KMS-11 (cell line): ENCODE measurements at regions not wholly inside any gene's neighbourhood (a gene's known extent, or its start where the extent isn't known, plus 50 kb on each side); places are given as distances from the start of the nearest gene placed in this dataset.

Source experiments
- H2AFZ ChIP-seq: fragments of 200-600 bp; sonication (generic); 2 replicates; pipeline ENCODE4 v1.6.1; 2016; ENCODE audit warnings: antibody characterized with exemption, mixed run types, low read depth
- H3K27ac ChIP-seq: fragments of 200-600 bp; sonication (generic); 2 replicates; pipeline ENCODE4 v1.6.1; 2016; ENCODE audit warnings: mild to moderate bottlenecking, mixed run types
- H3K27me3 ChIP-seq: fragments of 200-600 bp; sonication (generic); 2 replicates; pipeline ENCODE4 v1.6.1; 2017; ENCODE audit warnings: mild to moderate bottlenecking, low read depth, mixed run types, moderate library complexity; ENCODE audit not compliant: insufficient read depth
- H3K36me3 ChIP-seq: fragments of 200-600 bp; sonication (generic); 2 replicates; pipeline ENCODE4 v1.6.1; 2017; ENCODE audit warnings: mild to moderate bottlenecking, mixed run types; ENCODE audit not compliant: insufficient read depth
- H3K4me1 ChIP-seq: fragments of 200-600 bp; sonication (generic); 2 replicates; pipeline ENCODE4 v1.6.1; 2016; ENCODE audit warnings: mild to moderate bottlenecking, low read depth, mixed run types; ENCODE audit not compliant: poor library complexity, severe bottlenecking
- H3K4me2 ChIP-seq: fragments of 200-600 bp; sonication (generic); 2 replicates; pipeline ENCODE4 v1.7.0; 2016; ENCODE audit warnings: mild to moderate bottlenecking, mixed run types
- H3K4me3 ChIP-seq: fragments of 200-600 bp; sonication (generic); IDR thresholded peaks from 2 replicates; pipeline ENCODE4 v1.6.1; 2017; ENCODE audit warnings: low read depth, low read length, mixed read lengths; ENCODE audit not compliant: insufficient read depth
- H3K79me2 ChIP-seq: fragments of 200-600 bp; sonication (generic); 2 replicates; pipeline ENCODE4 v1.6.1; 2016; ENCODE audit warnings: low read depth, mixed run types; ENCODE audit not compliant: insufficient read depth
- H3K9ac ChIP-seq: fragments of 200-600 bp; sonication (generic); 2 replicates; pipeline ENCODE4 v1.6.1; 2016; ENCODE audit warnings: mild to moderate bottlenecking, mixed run types
- H4K20me1 ChIP-seq: fragments of 200-600 bp; sonication (generic); 2 replicates; pipeline ENCODE4 v1.6.1; 2016; ENCODE audit warnings: mild to moderate bottlenecking, mixed run types; ENCODE audit not compliant: insufficient read depth
- TF ChIP-seq, protein P1 (sequence below): fragments of 200-600 bp; sonication (generic); conservative IDR thresholded peaks from 2 replicates; pipeline ENCODE4 v1.6.1; 2017; ENCODE audit warnings: low read depth, mild to moderate bottlenecking, antibody characterized with exemption, low read length, moderate library complexity, mixed read lengths

DNA sequence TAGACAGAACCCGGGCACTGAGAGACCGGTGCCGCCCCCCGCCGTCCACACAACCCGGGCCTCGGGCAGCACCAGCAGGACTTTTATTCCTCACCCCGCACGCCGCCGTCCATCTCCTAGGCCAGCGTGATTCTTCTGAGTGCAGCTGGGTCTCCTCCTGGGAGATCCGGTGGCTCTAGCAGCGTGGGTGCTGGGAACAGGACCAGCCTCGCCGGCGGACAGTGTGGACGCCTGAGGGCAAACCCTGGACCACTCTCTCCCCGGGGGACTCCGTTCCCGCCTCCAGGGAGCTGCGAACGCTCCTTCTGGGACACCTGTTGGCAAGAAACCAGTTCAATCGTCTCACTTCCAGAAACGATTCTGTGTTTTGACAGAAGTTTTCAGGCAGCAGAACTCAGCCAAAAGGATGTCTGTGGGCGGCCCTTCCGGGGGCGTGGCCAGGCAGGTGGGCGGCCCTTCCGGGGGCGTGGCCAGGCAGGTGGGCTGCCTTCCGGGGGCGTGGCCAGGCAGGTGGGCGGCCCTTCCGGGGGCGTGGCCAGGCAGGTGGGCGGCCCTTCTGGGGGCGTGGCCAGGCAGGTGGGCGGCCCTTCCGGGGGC, 130.7 kb downstream of the DLL1 start:
- Histone ChIP-seq H3K27ac (no peak overlapping the region), H3K9ac (no peak overlapping the region), H3K27me3 (0 out of 2 replicates have a peak, but pooled peaks cover 3% of the 10 kb centered on the region), H4K20me1 (no peaks in the 10 kb centered on the region), H3K4me2 (no peak overlapping the region), H2AFZ (no peak overlapping the region), H3K4me1 (no peaks in the 10 kb centered on the region), H3K36me3 (no peaks in the 10 kb centered on the region), H3K79me2 (no peaks in the 10 kb centered on the region), H3K4me3 (no peak overlapping the region)
- TF ChIP-seq, protein P1, sequence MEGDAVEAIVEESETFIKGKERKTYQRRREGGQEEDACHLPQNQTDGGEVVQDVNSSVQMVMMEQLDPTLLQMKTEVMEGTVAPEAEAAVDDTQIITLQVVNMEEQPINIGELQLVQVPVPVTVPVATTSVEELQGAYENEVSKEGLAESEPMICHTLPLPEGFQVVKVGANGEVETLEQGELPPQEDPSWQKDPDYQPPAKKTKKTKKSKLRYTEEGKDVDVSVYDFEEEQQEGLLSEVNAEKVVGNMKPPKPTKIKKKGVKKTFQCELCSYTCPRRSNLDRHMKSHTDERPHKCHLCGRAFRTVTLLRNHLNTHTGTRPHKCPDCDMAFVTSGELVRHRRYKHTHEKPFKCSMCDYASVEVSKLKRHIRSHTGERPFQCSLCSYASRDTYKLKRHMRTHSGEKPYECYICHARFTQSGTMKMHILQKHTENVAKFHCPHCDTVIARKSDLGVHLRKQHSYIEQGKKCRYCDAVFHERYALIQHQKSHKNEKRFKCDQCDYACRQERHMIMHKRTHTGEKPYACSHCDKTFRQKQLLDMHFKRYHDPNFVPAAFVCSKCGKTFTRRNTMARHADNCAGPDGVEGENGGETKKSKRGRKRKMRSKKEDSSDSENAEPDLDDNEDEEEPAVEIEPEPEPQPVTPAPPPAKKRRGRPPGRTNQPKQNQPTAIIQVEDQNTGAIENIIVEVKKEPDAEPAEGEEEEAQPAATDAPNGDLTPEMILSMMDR = no peak

DNA sequence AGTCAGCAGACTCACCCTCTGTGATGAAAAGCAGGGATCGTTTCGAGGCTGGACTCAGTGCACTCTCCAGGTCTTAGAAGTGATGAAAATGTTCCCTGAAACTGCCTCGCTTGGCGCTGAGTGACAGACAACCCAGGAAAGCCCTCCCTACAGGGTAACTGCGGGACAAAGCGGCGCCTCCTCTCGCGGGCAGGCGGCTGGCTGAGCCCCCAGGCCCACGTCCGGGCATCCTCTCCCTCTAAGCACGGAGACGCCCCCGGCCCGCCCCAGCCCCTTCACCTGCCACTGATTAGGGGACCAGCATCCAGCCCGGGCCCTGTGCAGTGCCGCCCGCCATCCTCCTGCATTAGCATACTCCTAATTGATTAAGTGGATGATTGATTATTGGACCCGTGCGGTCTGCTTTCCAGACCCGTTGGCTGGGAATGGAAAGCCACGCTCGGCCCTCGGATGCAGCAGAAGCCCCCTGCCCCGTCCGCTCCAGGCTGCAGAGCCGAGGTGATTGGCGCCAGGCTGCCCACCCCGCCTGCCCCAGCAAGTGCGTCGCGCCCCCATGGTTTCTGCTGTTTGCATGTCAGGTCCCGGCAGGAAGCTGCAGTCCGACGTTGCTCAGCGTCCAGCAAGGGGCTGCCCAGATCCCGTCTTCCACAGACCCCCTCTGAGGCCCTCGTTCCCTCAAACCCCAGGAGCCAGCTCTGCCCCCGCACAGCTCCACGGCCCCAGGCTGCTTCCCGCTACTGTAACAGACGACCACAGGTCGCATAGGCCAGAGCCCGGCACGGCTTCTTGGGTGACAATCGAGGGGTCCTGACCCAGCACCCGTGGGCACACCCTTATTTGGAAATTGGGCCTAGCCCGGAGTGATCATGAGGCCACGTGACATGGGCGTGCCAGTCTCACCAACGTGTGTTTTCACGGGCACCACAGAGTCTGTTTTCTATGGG, 131.6 kb downstream of the DLL1 start:
- TF ChIP-seq, protein P1 = no peak
- Histone ChIP-seq H3K4me1 (no peaks in the 10 kb centered on the region), H3K27me3 (0 out of 2 replicates have a peak, but pooled peaks cover 3% of the 10 kb centered on the region), H3K36me3 (no peaks in the 10 kb centered on the region), H3K9ac (no peak overlapping the region), H3K4me3 (no peak overlapping the region), H3K4me2 (no peak overlapping the region), H4K20me1 (no peaks in the 10 kb centered on the region), H2AFZ (no peak overlapping the region), H3K79me2 (no peaks in the 10 kb centered on the region), H3K27ac (no peak overlapping the region)

DNA sequence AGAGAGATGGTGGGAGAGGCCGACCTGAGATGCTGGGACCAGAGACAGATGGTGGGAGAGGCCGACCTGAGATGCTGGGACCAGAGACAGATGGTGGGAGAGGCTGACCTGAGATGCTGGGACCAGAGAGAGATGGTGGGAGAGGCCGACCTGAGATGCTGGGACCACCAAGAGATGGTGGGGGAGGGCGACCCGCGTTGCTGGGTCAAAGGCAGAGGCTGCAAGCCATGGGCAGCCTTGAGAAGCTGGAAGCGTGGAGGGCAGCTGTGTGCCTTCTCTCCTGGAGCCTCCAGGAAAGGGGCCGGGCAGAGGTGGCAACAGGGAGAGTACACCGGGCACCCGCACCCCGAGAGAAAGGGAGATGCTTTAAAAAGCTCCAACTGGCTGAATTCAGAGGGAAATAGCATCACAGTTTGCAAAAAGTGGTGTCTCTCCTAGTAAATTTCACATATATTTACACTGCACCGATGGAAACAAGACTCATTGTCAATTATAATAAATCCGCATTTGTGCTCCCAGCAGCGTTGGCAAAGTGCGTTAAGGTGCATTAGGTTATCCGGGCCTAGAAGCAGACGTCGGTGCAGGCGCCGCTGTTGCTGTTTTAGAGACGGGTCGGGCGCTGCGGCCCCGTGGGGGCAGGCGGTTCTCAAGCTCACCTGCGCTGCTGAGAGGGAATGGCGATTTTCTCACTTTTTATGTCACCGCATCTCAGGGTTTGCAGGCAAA, 132.4 kb downstream of the DLL1 start:
- H3K36me3 ChIP-seq = no peaks in the 10 kb centered on the region
- H4K20me1 ChIP-seq = no peaks in the 10 kb centered on the region
- H3K9ac ChIP-seq = no peak overlapping the region
- H3K27me3 ChIP-seq = 0 out of 2 replicates have a peak, but pooled peaks cover 3% of the 10 kb centered on the region
- no peak overlapping the region for H3K4me2 ChIP-seq
- TF ChIP-seq, protein P1 = no peak
- H3K79me2 ChIP-seq = no peaks in the 10 kb centered on the region
- no peak overlapping the region for H2AFZ ChIP-seq
- H3K27ac ChIP-seq = no peak overlapping the region
- H3K4me3 ChIP-seq = no peak overlapping the region
- H3K4me1 ChIP-seq = no peaks in the 10 kb centered on the region

GRCh38 chr6:170157567-170158218, 133.2 kb downstream of the DLL1 start:
- TF ChIP-seq, protein P1 = no peak
- H3K4me2 ChIP-seq = no peak overlapping the region
- 0 out of 2 replicates have a peak, but pooled peaks cover 3% of the 10 kb centered on the region for H3K27me3 ChIP-seq
- H3K27ac ChIP-seq = no peak overlapping the region
- no peak overlapping the region for H3K4me3 ChIP-seq
- H3K9ac ChIP-seq = no peak overlapping the region
- no peak overlapping the region for H2AFZ ChIP-seq
- H3K79me2 ChIP-seq = no peaks in the 10 kb centered on the region
- no peaks in the 10 kb centered on the region for H4K20me1 ChIP-seq
- no peaks in the 10 kb centered on the region for H3K36me3 ChIP-seq
- no peaks in the 10 kb centered on the region for H3K4me1 ChIP-seq
